Upper lobe of left lung (tissue), 4 donors: ENCODE measurements at regions not wholly inside any gene's neighbourhood (a gene's known extent, or its start where the extent isn't known, plus 50 kb on each side); places are given as distances from the start of the nearest gene placed in this dataset.

Source experiments
- EP300 ChIP-seq, 4 donors: sonication (generic); formaldehyde crosslinking; IDR thresholded peaks; one replicate each; pipeline ENCODE4 v1.5.1; 2017; ENCODE audit warnings: antibody characterized with exemption in 4 of 4, control low read depth in 2 of 4
- POLR2A ChIP-seq, 4 donors: fragments of 450-650 bp; IDR thresholded peaks; one replicate each; pipeline ENCODE4 v1.5.1; 2016 to 2017; ENCODE audit warnings: antibody characterized with exemption in 4 of 4, mild to moderate bottlenecking in 2 of 4
- TF ChIP-seq, protein P1 (sequence below), 6 experiments: fragments of 450-650 bp in 4 of 6; fragments of 200-600 bp in 2 of 6; sonication (generic) in 2 of 6; IDR thresholded peaks; one replicate each; pipeline ENCODE4 v1.5.1; 2016 to 2019; ENCODE audit warnings: antibody characterized with exemption in 6 of 6

DNA sequence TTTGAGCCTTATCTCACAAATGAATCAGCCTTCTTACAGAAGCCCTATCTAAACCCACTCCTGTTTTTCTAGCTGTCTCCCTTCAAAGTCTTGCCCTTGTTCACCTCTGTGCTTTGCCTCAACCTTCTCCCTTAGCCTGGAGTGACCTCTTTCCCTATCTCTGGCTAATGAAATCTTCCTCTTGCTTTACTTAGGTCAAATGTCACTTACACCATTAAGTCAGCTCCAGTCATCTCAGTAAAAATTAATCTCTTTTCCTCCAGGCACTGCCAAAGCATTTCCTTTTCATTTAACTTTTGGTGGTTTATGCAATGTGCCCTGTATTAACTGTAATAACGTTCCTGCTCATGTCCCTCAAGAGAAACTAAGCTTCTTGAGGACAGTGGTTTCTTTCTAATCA, 596.5 kb upstream of the MIR17HG start:
- TF ChIP-seq, protein P1, sequence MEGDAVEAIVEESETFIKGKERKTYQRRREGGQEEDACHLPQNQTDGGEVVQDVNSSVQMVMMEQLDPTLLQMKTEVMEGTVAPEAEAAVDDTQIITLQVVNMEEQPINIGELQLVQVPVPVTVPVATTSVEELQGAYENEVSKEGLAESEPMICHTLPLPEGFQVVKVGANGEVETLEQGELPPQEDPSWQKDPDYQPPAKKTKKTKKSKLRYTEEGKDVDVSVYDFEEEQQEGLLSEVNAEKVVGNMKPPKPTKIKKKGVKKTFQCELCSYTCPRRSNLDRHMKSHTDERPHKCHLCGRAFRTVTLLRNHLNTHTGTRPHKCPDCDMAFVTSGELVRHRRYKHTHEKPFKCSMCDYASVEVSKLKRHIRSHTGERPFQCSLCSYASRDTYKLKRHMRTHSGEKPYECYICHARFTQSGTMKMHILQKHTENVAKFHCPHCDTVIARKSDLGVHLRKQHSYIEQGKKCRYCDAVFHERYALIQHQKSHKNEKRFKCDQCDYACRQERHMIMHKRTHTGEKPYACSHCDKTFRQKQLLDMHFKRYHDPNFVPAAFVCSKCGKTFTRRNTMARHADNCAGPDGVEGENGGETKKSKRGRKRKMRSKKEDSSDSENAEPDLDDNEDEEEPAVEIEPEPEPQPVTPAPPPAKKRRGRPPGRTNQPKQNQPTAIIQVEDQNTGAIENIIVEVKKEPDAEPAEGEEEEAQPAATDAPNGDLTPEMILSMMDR (IDR thresholded peaks at IDR 0.05): no peak
- no peak for TF ChIP-seq EP300 (IDR thresholded peaks at IDR 0.05)
- TF ChIP-seq POLR2A (IDR thresholded peaks at IDR 0.05): no peak
